SK-N-SH (cell line): ENCODE measurements at regions not wholly inside any gene's neighbourhood (a gene's known extent, or its start where the extent isn't known, plus 50 kb on each side); places are given as distances from the start of the nearest gene placed in this dataset.

ENCODE experiments used
- CTCF ChIP-seq: fragments of 200-600 bp; sonication (generic); IDR thresholded peaks from 2 replicates; pipeline ENCODE4 v1.6.1; 2017; ENCODE audit warnings: antibody characterized with exemption, mild to moderate bottlenecking, moderate library complexity
- EP300 ChIP-seq, 2 experiments: IDR thresholded peaks; 2 replicates each; pipeline versions ENCODE4 v1.4.0 to v1.6.1; 2012; ENCODE audit warnings: borderline replicate concordance in 1 of 2, low read depth in 1 of 2, low read length in 1 of 2
- JUND ChIP-seq: IDR thresholded peaks from 2 replicates; pipeline ENCODE4 v1.4.0; 2012
- MAX ChIP-seq: IDR thresholded peaks from 2 replicates; pipeline ENCODE4 v1.4.0; 2012; ENCODE audit warnings: low read depth
- MEF2A ChIP-seq: IDR thresholded peaks from 2 replicates; pipeline ENCODE4 v1.4.0; 2012; ENCODE audit warnings: low read depth, borderline replicate concordance
- POLR2AphosphoS5 ChIP-seq: IDR thresholded peaks from 2 replicates; pipeline ENCODE4 v1.6.1; 2012; ENCODE audit warnings: low read depth, low read length
- RAD21 ChIP-seq: IDR thresholded peaks from 2 replicates; pipeline ENCODE4 v1.6.1; 2012; ENCODE audit warnings: mild to moderate bottlenecking, low read length
- RFX5 ChIP-seq: IDR thresholded peaks from 2 replicates; pipeline ENCODE4 v1.6.1; 2012; ENCODE audit warnings: mild to moderate bottlenecking, improper control_type of control experiment, low read length
- SIN3A ChIP-seq: IDR thresholded peaks from 2 replicates; pipeline ENCODE4 v1.6.1; 2012; ENCODE audit warnings: low read depth, mild to moderate bottlenecking, low read length, moderate library complexity, borderline replicate concordance

GRCh38 chr13:18992791-18993190, 188.8 kb downstream of the TUBA3C start:
- TF ChIP-seq EP300 (IDR thresholded peaks at IDR 0.05; ENCODE audit: borderline replicate concordance in 1 of 2, low read depth in 1 of 2, low read length in 1 of 2) (no peak), RFX5 (no peak), CTCF (no peak), SIN3A (no peak), POLR2AphosphoS5 (no peak), JUND (no peak), RAD21 (no peak), MAX (no peak), MEF2A (no peak)
